Spleen (tissue), 11 donors: ENCODE measurements at regions not wholly inside any gene's neighbourhood (a gene's known extent, or its start where the extent isn't known, plus 50 kb on each side); places are given as distances from the start of the nearest gene placed in this dataset.

Source experiments
- DNase-seq: peaks from one replicate; pipeline ENCODE4 v3.0.0-alpha.2; 2020
- H3K27ac ChIP-seq, 8 donors: fragments of 200-600 bp; sonication (generic) in 7 of 8; 1 replicate in 4 of 8; 2 replicates in 4 of 8; pipeline versions ENCODE4 v1.5.0 to v1.8.0; 2016 to 2021; ENCODE audit warnings: inconsistent platforms in 4 of 8, mild to moderate bottlenecking in 4 of 8, moderate library complexity in 1 of 8
- H3K27me3 ChIP-seq, 7 donors: fragments of 200-600 bp; sonication (generic) in 6 of 7; replicated peaks in 1 of 7; 1 replicate in 4 of 7; 2 replicates in 3 of 7; pipeline versions ENCODE4 v1.5.0 to v1.8.0; 2016 to 2021; ENCODE audit warnings: inconsistent platforms in 3 of 7, mild to moderate bottlenecking in 1 of 7
- H3K36me3 ChIP-seq, 6 donors: fragments of 200-600 bp; sonication (generic) in 5 of 6; 1 replicate in 4 of 6; 2 replicates in 2 of 6; pipeline versions ENCODE4 v1.5.0 to v1.8.0; 2016 to 2021; ENCODE audit warnings: inconsistent platforms in 2 of 6
- H3K4me1 ChIP-seq, 6 donors: fragments of 200-600 bp; sonication (generic) in 5 of 6; 1 replicate in 3 of 6; 2 replicates in 3 of 6; pipeline versions ENCODE4 v1.5.0 to v1.8.0; 2016 to 2021; ENCODE audit warnings: inconsistent platforms in 3 of 6
- H3K4me3 ChIP-seq, 8 donors: fragments of 200-600 bp; sonication (generic) in 7 of 8; 1 replicate in 4 of 8; 2 replicates in 4 of 8; pipeline versions ENCODE4 v1.5.0 to v1.8.0; 2016 to 2021; ENCODE audit warnings: inconsistent platforms in 4 of 8, mild to moderate bottlenecking in 4 of 8, moderate library complexity in 2 of 8
- H3K9me3 ChIP-seq, 8 donors: fragments of 200-600 bp; sonication (generic) in 7 of 8; 1 replicate in 4 of 8; 2 replicates in 4 of 8; pipeline versions ENCODE4 v1.5.0 to v1.8.0; 2016 to 2021; ENCODE audit warnings: inconsistent platforms in 4 of 8
- POLR2A ChIP-seq, 3 donors: fragments of 450-650 bp; IDR thresholded peaks; one replicate each; pipeline ENCODE4 v1.5.1; 2017; ENCODE audit warnings: antibody characterized with exemption in 3 of 3, mild to moderate bottlenecking in 1 of 3
- POLR2AphosphoS5 ChIP-seq, 3 donors: sonication (generic); formaldehyde crosslinking; IDR thresholded peaks; one replicate each; pipeline ENCODE4 v1.5.1; 2017; ENCODE audit warnings: antibody characterized with exemption in 3 of 3
- WGBS, 5 donors: extraction: QIAGEN DNeasy Blood & Tissue Kit in 3 of 5; methylation state at CpG; one replicate each; pipeline versions ENCODE4 v1.1.5 to v1.1.7; 2013 to 2018; 5-methylcytosine and 5-hydroxymethylcytosine counted together
- intact Hi-C: fragments of 100-400 bp; cut with DNase I; formaldehyde crosslinking; loops from one replicate; pipeline ENCODE4 v1.15.0; 2023; ENCODE audit warnings: low total_unique reads
- TF ChIP-seq, protein P1 (sequence below), 11 experiments: fragments of 200-600 bp in 7 of 11; fragments of 450-650 bp in 4 of 11; sonication (generic) in 4 of 11; IDR thresholded peaks in 8 of 11; conservative IDR thresholded peaks in 3 of 11; 1 replicate in 7 of 11; 2 replicates in 4 of 11; pipeline versions ENCODE4 v1.4.0 to v1.8.0; 2016 to 2021; ENCODE audit warnings: antibody characterized with exemption in 11 of 11, inconsistent platforms in 4 of 11, mild to moderate bottlenecking in 1 of 11
- donor health status: healthy with polysubstance abuse.
- donor health status: DM: no; HTN: no; CAD: no; lungs with moderate emphysema.
- donor health status: DM: no; HTN: no; CAD: no.
- donor health status: Bipolar disorder and iron deficiency.
- donor health status: healthy.
- donor health status: DM: no; HTN: no; CAD: no.
- donor health status: DM: yes; HTN: yes; CAD: no.

DNA sequence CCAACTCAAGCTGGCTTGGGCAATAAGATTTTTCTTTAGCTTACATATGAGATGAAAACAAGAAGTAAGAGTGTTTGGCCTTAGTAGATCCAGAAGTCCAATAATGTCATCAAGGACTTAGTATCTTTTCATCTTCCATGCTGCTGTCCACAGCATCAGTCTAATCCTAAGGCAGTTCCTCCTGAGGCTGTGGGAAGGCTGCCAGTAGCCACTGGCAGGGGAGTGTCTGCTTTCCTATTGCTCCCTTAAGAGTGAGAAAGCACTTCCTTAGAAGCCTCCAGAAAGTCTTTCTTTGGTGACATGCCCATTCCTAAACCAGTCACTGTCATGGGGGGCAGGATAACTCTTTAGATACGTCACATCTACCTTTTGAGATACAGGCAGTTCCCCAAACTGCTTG is 317.7 kb downstream of the BMP4 start:
- WGBS, 5 donors = 57 to 83% (median 80%) methylated on average over 1 of the region's 1 CpG
- Histone ChIP-seq H3K27me3 (no peaks in the 10 kb centered on the region), H3K4me3 (no peak overlapping the region), H3K9me3 (no peaks in the 10 kb centered on the region), H3K4me1 (no peaks in the 10 kb centered on the region), H3K27ac (no peak overlapping the region), H3K36me3 (no peaks in the 10 kb centered on the region)
- no peak for TF ChIP-seq POLR2AphosphoS5 (IDR thresholded peaks at IDR 0.05)
- TF ChIP-seq, protein P1, sequence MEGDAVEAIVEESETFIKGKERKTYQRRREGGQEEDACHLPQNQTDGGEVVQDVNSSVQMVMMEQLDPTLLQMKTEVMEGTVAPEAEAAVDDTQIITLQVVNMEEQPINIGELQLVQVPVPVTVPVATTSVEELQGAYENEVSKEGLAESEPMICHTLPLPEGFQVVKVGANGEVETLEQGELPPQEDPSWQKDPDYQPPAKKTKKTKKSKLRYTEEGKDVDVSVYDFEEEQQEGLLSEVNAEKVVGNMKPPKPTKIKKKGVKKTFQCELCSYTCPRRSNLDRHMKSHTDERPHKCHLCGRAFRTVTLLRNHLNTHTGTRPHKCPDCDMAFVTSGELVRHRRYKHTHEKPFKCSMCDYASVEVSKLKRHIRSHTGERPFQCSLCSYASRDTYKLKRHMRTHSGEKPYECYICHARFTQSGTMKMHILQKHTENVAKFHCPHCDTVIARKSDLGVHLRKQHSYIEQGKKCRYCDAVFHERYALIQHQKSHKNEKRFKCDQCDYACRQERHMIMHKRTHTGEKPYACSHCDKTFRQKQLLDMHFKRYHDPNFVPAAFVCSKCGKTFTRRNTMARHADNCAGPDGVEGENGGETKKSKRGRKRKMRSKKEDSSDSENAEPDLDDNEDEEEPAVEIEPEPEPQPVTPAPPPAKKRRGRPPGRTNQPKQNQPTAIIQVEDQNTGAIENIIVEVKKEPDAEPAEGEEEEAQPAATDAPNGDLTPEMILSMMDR (IDR thresholded peaks at IDR 0.05 in 8 of 11, conservative IDR thresholded peaks at IDR 0.05 in 3 of 11) = no peak
- TF ChIP-seq POLR2A (IDR thresholded peaks at IDR 0.05) = no peak
- DNase-seq = no peak
- intact Hi-C loops = no loop called here

DNA sequence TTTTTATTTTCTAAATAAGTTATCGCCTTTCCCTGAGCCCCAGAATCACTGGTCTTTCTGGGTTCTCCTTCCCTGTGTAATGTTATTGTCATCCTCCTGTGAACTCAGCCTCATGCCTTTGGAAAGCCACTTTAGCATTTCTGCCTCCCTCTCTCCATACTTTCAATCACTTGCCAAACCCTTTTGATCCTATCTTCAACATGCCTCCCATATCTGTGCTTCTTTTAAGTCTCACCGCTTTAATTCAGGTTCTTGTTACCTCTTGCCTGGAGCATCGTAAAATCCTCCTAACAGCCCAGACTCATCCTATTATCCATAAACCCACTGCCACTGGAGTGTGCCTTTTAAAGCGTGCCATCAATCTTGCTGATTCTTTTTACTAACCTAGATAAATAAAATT is 321.8 kb downstream of the BMP4 start:
- Histone ChIP-seq H3K4me3 (no peak overlapping the region), H3K27ac (no peak overlapping the region), H3K27me3 (no peaks in the 10 kb centered on the region), H3K36me3 (no peaks in the 10 kb centered on the region), H3K4me1 (no peaks in the 10 kb centered on the region), H3K9me3 (no peaks in the 10 kb centered on the region)
- DNase-seq = no peak
- no peak for TF ChIP-seq POLR2A (IDR thresholded peaks at IDR 0.05)
- TF ChIP-seq, protein P1 (IDR thresholded peaks at IDR 0.05 in 8 of 11, conservative IDR thresholded peaks at IDR 0.05 in 3 of 11) = no peak
- no peak for TF ChIP-seq POLR2AphosphoS5 (IDR thresholded peaks at IDR 0.05)
- 82 to 91% (median 85%) methylated on average over 4 of the region's 4 CpGs for WGBS, 5 donors
- intact Hi-C loops = no loop called here

DNA sequence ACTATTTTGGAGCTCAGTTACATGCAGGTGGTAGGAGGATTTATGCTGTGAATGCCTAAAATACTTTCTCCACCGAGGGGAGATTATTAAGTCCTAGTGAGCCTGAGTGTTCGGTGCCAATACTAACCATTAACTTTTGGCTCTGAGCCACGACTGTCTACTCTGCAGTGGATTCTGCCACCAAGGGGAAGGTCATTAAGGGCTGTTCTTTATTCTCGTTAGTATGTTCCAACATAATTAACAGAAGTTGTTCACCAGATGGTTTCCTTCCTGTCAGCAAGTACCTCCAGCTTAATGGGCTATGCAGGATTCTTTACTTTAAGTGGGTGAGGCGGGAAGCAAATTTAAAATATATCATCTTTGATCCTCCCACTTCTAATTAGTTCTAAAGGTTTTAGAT is 326.3 kb downstream of the BMP4 start:
- TF ChIP-seq, protein P1 (IDR thresholded peaks at IDR 0.05 in 8 of 11, conservative IDR thresholded peaks at IDR 0.05 in 3 of 11) = no peak
- TF ChIP-seq POLR2A (IDR thresholded peaks at IDR 0.05) = no peak
- no peak for TF ChIP-seq POLR2AphosphoS5 (IDR thresholded peaks at IDR 0.05)
- DNase-seq = no peak
- no peaks in the 10 kb centered on the region for H3K36me3 ChIP-seq
- intact Hi-C loops = no loop called here
- WGBS, 5 donors = 14 to 20% (median 19%) methylated on average over 5 of the region's 5 CpGs
- no peaks in the 10 kb centered on the region for H3K9me3 ChIP-seq
- H3K27me3 ChIP-seq = no peaks in the 10 kb centered on the region
- H3K27ac ChIP-seq = no peak overlapping the region
- H3K4me1 ChIP-seq = no peaks in the 10 kb centered on the region
- H3K4me3 ChIP-seq = no peak overlapping the region

DNA sequence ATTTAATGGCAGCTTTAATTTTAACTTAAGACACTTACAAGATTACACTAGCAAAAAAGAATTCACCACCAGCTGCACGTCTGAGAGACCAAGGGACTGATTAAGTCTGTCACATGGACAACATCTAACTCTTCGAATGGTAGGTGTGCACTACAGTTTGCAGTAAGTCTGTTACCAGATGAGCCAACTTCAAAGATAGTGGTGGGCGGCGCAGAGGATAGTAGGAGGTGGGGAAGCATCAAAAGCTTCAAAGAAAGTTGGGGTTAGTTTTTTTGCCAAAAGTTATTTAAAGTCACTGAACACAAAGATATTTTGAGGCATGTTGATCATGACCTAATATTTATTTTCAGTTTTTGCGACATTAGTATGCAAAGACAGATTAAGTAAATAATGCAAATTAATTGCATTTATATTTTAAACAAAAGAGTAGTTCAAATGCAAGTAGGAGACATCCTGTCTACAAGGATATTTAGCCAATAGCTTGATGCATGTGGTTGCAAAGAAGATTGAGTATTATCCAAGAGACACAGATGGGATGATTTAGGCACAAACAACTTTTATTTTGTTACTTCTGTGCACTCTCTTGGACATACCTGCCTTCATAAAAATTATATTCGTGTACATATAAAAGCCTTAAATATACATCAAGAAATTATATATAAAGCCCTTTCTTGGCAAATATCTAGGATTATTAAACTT is 327.7 kb downstream of the BMP4 start:
- intact Hi-C loops = no loop called here
- Histone ChIP-seq H3K27ac (no peak overlapping the region), H3K27me3 (no peaks in the 10 kb centered on the region), H3K4me3 (no peak overlapping the region), H3K9me3 (no peaks in the 10 kb centered on the region), H3K4me1 (no peaks in the 10 kb centered on the region), H3K36me3 (no peaks in the 10 kb centered on the region)
- TF ChIP-seq, protein P1 (IDR thresholded peaks at IDR 0.05 in 8 of 11, conservative IDR thresholded peaks at IDR 0.05 in 3 of 11) = no peak
- no peak for TF ChIP-seq POLR2AphosphoS5 (IDR thresholded peaks at IDR 0.05)
- no peak for TF ChIP-seq POLR2A (IDR thresholded peaks at IDR 0.05)
- no peak for DNase-seq
- WGBS, 5 donors = 66 to 74% (median 71%) methylated on average over 6 of the region's 6 CpGs
